Mesenteric fat pad (tissue), 1 donor: ENCODE measurements at regions not wholly inside any gene's neighbourhood (a gene's known extent, or its start where the extent isn't known, plus 50 kb on each side); places are given as distances from the start of the nearest gene placed in this dataset.

Experiments
- DNase-seq: peaks from one replicate; pipeline ENCODE4 v3.0.0-alpha.2; 2020; ENCODE audit warnings: low spot score
- donor health status: DM: yes; HTN: yes; CAD: no.

DNA sequence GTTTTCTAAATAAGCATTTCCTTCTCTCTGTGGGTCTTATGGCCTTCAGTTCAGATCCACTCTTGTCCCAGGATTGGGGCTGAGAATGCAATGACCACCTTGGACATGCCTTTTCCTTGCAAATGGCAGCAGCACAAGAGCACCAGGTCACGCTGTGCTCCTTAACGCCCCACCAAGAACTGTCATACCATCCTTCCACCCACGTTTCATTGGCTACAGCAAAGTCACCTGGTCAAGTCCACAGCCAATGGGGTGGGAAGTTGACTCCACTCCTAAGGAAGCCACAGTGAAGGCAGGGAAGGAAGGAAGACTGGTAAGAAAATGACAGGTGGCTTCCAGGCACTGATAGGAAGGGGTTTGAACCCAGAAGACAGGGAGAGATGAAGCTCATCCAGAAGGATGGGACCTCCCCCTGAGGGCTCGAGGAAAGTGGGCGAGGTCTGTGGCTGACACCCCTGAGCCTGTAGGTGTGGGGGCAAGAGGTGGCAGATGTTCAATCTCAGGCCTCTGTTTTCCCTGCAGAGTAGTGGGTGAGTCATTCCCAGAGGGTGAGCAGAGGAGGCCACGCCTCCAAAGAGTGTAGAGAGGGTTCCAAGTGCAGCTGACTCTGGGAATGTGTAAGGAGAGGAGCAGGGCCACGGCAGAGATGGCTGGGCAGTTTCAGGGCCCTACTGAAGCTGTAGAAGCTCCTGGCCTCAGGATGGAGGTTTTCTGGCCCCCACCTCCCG is 113.5 kb upstream of the VRK1 start:
- no peak for DNase-seq

DNA sequence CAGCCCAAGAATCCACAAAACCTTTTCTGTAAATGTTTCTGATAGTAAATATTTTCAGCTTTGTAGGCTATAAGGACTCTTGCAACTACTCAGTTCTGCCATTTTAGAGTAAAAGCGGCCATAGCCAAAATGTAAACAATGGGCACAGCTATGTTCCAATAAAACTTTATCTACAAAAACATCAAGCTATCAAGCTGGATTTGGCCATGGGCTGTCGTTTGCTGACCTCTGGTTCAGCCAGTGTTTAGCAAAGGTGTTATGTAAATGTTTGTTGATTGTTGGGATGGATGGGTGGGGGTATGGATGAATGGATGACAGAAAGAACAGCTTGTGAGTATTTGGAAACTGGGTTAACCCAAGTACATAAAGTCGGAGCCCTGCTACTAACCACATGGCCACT is 111.1 kb upstream of the VRK1 start:
- no peak for DNase-seq

DNA sequence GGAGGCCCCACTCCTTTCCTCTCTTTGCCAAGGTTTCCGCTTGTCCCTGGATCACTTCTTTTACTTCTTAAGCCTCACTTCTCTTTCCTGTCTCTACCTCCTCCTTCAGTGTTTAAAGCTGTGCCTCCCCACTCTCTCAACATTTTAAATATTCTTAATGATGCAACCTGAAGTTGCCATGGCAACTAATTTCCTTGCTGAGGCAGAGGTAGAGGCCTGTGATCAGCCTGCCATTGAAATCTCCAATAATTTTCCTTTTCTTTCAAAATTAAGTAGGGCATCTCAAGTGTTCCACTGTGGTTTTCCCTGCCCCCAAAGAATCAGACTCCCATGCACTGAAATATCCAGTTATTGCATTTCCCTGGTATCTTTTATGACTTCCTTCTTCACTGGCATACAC is 108.6 kb upstream of the VRK1 start:
- DNase-seq = no peak

DNA sequence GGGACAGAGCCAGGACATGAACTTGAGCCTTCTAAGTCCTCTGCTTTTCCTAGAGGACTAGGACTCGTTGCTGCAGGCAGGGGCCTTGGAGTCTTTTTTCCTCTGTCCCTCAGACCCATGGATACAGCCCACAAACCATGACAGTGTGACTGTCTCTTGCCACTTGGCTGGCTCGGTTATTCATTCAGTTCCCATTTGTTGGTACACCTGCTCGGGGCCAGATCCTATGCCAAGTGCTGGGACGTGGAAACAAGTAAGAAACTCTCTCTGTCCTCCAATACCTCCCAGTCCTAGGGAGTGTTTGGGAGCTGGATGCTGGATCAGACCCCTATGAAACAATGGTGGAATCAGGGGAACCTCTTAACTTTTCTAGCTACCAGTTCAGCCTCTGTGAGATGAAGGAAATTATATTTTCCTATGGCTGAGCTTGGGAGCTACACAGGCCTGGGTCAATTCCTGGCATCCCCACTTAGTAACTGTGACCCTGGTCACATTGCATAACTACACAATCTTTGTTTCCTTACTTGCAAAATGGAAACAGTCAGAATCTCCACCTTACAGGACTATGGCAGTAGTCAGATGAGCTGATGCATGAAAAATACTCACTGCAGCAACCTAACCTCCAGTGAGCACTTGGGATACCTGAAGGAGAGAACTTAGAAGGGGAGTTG is 106.3 kb upstream of the VRK1 start:
- no peak for DNase-seq

DNA sequence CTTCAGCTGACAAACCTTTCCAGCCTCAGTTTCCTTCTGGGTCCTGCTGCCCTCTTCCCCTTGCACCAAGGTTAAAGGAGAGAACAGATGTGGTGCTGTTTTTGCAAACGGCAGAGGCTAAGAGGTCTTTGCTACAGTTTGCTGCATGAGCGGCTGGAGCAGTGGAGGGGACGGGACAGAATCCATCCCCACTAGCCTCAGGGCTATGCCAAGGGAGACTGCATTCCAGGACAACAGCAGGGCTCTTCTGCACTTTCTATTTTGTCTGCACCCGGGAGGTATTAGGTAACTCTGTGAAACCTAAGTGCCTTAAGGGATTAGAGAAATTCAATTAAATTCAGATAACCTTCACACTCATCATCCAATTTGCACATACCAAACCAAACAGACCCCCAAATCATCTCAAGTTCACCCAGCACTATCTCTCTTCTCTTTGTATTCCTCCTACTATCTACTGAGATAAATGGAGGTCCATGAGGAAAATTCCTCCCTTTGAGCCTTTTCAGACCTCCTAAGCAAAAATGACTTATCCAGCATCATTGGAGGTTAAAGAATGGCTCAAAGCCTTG is 103.8 kb upstream of the VRK1 start:
- no peak for DNase-seq

DNA sequence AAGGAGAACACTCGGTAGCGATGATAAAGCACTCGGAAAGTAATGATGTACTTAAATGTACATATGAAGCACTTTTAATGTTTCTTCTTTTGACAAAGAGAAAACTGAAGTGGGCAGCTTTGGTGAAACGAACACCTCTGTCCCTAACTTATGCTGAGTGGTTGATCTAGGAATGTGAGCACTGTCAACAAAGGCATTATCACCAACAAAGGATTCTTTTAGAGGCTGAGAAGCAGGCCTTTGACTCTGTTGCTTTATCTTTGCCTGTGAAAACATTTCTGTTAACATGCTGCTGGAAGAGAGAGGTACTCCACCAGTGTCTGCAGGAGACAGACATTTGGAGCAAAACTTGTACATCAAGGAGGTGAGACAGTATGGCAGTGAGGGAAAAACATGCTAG is 103.2 kb upstream of the VRK1 start:
- no peak for DNase-seq

DNA sequence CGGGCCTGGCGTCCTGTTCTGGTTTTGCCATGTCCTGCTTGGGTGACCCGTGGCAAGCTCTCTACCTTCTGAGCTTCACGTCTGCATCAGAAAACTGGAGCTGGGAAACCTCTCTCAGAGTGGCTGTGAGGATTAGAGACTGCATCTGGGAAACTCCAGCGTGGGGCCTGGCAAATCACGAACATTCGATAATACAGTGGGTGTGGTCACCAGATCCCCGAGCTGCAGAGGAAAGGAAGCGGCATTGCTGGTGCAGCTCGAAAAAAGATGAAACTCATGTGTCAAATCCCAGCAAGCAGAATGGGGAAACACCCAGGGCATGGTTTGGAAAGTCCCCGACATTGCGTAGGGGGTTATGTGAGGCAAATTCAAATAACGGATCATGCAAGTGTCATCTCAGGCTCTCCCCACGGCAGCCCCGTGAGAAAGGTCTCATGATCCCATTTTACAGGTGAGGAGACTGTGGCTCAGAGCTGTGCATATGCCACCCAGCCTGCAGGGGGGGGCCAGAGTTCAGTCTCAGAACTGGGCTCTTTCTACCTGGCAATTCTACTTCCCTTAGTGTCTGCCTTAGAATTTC is 98.1 kb upstream of the VRK1 start:
- DNase-seq = no peak

DNA sequence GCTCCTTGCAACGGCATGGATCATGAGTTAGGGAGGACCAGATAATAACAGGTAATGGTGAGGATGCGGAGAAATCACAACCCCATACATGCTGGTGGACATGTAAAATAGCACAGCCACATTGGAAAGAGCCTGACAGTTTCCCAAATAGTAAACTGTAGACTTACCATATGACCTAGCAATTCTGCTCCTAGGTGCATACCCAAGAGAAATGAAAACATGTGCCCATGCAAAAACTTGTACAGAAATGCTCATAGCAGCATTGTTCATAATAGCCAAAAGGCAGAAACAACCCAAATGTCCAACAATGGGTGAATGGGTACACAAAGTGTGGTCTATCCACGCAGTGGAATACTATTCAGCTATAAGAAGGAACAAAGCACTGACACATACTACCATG is 97.5 kb upstream of the VRK1 start:
- no peak for DNase-seq

DNA sequence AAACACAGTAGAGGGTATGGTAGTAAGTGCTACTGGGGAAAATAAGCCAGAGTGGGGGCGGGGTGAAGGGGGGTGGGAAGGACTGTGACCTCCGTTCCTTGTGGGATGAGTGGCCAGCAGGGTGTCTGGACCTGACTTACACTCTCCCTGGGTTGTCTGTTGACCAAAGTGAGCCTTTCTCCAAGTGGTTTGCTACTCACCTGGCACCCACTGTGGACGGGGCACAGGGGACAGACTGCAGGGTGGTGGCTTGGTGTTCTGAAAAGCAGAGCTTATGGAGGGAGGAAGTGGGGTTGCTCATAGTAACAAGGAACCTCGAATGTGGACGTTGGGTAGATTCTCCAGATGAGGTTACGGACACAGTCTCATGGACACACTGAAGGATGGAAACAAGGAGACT is 94.4 kb upstream of the VRK1 start:
- DNase-seq = no peak

DNA sequence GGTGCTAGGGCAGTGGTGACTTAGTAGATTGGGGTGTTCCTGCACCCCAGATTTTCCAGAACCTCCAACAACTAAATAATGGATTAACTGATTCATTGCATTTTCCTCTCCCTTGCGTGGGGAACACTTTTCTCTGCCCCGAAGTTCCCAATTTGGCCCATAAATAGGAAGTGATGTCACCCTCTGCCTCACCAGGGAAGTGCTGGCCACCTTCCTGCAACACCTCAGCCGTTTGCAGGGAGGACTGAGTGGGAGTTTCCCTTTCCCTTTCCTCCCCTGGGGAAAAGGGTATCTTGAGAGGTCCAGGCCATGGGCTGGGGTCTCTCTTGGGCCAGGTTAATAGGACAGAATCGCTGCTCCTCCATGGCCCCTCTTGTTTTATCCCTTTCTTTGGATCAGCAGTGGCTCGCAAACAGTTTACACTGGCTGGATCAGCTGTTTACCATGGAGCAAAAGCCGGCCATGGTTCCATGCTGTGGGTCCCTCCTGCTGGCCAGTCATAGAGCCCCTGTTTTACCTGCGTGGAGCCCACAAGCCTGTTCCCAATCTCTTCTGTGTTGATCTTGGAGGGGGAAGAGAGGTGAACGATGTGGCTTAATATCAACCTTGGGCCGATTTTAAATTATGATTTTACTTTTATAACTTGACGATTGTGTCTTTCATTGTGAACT is 91.6 kb upstream of the VRK1 start:
- DNase-seq = no peak

DNA sequence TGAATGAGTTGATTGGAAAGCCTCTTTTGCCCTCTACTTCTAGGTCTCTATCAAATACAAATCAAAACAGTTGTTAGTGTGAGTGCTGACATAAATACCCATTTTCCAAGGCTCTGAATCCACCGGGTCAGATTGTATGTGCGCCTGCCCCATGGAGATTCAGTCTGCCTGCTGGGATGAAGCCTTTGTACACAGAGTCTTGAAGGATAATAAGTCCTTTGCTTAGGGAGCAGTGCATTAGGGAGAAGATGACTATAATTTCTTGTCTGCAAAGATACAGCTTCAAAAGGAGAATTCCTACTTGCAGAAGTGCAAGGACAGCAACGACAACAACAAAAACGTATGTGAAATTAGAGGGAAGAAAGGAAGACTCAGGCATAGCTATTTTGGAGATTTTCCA is 90.3 kb upstream of the VRK1 start:
- DNase-seq = no peak

DNA sequence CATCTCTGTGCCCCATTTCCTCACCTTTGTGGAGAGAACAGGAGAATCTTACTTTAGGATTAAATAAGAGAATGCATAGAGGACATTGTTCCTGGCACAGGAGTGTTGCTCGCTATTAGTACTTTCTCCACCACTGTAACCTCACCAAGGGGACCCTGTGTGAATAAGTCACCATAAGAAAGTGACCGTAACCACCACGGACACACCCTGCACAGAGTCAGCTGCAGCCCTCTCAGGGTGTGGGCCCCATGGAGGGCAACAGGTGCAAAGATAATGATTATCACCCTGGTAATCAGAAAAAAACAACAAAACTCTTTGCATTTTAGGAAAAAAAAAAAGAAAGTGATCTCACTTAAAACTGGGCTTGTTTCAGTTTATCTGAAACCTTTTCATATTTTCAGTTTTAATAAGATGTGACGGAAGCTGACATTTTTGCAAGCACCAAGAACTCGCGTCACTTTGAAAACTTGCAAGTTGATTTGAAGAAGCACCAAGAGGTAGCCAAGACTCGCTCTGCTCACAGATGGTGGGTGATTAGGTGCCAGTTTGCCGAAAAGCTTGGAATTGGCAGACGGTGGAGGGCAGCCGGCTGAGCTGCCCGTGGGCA is 87.0 kb upstream of the VRK1 start:
- DNase-seq = no peak

DNA sequence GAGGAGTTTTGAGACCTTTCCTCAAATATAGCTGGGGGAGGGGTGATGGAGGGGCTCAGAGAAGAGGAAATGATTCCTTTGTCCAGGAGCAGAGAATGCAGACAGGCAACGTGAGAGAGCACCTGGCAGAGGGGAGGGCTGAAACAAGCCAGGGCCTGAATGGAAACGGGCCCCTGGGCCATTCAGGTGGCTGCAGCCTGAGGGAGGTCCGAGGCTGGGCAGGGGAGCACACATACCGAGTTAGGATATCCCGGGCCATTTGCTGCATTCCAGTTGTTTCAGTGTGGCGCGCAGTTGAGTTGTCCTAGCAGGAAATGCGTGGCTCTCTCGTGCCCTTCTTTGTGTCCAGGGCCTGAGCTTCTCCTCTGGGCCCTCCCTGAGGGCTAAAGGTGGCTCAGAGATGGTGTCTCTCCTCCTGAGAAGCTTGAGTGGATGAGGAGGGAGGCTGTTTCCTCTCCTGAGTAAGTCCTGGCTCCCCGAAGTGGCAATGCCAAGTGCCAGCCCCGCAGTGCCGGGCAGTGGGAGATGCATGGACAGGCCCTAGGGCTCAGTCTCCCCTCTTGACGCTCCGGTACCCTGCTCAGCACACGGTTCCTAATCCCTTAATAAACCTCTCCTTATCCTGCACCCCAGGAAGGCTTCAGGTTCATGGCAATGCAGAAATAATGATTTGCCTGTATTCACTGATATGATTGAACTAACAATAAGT is 85.5 kb upstream of the VRK1 start:
- DNase-seq = no peak

DNA sequence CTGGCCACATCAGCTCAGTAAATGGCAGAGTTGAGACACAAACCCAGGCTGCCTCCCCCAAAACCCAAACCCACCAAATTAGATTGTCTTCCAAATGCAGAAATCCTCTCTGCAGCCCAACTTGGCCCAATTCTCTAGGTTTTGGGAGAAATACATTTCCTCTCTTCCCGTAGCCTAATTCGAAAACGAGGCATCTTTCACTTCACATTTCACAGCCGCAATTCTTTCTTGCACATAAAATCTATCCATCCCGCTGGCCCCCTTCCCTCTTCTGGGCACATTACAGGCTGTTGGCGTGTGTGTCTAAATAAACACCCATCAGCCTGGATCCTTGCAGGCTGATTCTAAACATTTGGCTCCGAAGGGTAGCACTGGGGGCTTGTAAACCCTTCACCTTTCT is 83.8 kb upstream of the VRK1 start:
- DNase-seq = peak; percentile 8

DNA sequence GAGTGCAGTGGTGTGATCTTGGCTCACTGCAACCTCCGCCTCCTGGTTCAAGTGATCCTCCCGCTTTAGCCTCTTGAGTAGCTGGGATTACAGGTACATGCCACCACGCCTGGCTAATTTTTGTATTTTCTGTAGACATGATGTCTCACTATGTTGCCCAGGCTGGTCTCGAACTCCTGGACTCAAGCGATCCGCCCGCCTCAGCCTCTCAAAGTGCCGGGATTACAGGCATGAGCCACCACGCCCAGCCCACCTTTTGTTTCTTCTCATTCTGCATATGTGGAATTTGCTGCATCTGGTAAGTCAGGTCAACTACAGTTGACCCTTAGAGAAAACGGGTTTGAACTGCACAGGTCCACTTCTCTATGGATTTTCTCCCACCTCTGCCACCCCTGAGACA is 82.6 kb upstream of the VRK1 start:
- DNase-seq = peak; percentile 20

DNA sequence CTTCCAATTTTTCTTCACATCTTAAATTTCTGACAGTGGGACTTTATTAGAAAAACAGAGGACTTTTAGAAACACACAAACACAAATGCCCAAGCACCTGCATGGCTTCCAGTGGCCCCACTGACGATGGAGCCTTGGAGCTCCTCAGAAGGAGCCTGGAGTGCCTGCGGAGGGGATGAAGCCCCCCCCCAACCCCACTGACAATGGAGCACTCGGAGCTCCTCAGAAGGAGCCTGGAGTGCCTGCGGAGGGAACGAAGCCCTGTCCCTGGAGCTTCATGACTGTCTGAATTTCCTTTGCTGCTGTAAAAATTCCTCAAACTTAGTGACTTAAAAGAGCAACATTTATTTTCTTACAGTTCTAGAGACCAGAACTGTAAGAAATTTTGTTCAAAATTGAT is 80.1 kb upstream of the VRK1 start:
- DNase-seq = peak; percentile 41

DNA sequence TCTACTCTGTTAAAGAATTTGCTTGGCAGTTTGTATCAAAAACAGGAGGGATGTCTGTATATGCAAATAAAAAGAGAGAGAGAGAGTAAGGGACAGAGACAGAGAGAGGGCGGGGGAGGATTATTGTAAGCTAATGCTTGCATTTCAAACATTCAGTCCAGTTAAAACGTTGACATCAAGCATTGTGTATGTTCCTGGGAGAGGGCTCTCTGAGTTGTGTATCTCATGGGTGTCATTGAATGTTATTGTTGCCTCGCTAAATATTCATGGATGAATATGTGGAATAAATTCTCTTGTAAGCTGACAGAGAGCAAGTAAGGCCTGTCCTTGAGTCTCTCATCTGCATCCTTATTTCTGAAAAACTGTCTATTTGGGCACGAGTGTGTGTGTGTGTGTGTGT is 78.8 kb upstream of the VRK1 start:
- no peak for DNase-seq

DNA sequence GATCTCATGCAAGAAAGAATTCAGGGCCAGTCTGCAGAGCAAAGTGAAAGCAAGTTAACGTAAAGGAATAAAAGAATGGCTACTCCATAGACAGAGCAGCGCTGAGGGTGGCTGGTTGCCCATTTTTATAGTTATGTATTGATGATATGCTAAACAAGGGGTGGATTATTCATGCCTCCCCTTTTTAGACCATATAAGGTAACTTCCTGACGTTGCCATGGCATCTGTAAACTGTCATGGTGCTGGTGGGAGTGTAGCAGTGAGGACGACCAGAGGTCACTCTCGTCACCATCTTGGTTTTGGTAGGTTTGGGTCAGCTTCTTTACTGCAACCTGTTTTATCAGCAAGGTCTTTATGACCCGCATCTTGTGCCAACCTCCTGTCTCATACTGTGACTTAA is 76.5 kb upstream of the VRK1 start:
- DNase-seq = peak; percentile 11

DNA sequence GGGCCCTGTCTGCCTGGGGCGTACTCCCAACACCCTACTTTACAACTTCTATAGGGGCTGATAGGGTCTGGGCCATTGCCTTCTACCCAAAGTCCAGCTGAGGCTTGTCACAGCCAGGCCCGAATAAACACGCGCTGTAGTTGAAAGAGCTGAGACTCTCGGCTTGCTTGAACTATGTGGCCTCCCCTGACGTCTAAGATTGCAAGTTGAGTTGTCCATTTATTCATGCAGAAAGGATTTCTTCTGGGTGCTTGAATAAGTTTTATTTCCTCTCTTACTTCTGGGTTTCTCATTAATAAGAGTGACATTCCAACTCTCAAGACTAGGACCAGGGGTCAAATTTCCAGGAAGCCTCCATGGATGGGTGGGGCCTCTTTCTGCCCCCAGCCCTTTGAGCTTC is 74.4 kb upstream of the VRK1 start:
- DNase-seq = peak; percentile 11

DNA sequence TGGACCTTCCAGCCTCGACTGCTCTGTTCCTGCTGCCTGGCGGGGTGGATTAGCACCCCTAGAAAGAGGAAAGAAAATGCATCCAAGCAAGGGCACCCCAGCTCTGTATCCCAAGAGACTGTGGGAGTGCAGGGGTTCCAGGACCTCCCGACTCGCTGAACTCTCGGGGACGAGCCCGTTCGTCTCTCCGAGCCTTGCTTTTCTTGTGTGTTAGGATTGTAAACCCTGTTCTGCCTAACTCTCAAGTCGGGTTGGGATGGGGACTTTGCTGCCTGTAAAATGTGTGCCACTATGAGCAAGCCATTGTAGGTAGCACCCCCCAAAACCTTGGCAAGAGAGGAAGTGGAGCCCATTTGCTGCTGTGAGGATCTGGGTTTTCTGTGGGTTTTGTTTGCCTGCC is 73.2 kb upstream of the VRK1 start:
- peak; percentile 53 for DNase-seq

DNA sequence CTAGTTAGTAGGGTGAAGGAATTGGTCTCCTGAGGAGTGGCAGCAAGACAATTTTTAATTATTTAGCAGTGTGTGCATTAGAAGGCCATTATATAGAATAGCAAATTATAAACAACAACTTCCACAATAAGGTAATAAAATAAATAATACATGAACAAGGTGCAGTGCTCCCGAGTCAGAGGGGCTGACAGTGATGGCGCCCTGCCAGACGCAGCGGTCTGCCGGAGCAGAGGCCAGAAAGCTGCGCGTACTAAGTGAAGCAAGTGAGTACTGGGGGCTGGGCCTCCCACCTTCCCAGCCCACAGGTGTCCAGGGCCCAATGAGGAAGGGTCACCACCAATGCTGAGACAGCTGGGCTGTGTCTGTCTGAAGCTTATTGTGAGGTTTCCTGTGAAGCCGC is 72.0 kb upstream of the VRK1 start:
- peak; percentile 57 for DNase-seq
